ENCODE measurements at regions not wholly inside any gene's neighbourhood (a gene's known extent, or its start where the extent isn't known, plus 50 kb on each side); places are given as distances from the start of the nearest gene placed in this dataset.

DNA sequence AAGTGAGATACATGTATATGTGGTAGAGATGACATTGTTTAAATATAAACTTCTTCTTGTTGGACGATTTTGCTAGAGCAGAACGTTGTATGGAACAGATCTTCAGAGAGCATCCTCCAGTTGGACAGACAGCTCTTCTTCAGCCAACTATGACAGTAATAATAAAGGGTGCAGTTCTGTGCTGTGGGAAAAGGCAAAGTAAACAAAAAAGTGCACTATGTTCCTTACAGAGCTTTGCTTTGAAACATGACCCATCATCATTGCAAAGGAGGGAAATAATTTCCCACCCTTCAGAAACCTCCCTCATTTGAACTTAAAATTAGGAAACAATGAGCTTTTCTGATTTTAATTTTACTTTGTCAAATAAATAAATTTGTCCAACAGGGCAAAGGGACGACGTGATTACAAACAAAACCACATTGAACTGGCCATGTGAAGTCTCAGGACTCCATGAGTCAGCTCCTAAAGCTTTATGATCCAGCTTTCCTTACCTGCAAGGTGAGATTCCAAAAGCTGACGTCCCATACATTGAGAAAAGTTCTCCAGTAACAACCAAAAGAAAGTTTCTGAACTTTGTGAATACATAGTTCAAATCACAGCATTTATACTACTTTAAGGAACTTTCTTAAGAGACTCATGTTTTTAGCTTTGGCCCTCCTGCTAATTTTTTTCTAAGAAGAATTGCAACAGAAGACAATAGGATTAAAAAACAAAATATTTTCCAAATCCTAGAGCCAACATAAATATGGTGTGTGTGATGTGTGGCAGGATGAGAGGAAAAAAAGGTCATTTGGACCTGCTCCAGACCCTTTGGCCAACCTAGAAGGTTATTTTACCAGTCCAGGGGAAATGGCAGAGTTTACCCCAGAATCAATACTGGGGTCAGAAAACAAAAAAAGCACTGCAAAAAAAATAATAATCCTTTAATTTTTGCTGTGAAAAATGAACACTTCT is 565.4 kb upstream of the NRP1 start:
- H3K27me3 ChIP-seq = no peaks in the 10 kb centered on the region
- WGBS, 2 donors = 47 to 62% methylated on average over 5 of the region's 5 CpGs

DNA sequence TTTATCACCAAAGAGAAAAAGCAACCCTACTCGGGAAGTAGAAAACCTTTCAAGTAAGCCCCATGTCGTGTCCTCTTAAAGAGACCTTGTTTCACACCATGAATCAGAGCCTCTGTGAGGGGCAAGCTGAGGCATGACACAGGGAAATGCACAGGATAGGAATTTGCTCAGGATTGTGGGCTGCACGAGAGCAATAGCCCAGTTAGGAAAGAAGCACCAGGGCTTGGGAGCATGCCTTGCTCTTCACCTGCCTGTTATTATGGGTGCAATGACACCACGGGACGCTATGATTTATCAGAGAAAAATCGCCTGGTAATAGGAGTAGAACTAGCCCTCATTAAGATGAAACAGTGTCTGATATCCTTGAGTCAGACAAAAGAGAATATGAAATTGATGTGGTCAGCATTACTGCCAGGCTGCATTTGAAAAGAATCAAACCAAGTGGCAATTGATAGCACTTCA is 562.9 kb upstream of the NRP1 start:
- DNase-seq = no peak
- H3K9me3 ChIP-seq = no peaks in the 10 kb centered on the region
- TF ChIP-seq POLR2A (IDR thresholded peaks at IDR 0.05) = no peak
- TF ChIP-seq, protein P1, sequence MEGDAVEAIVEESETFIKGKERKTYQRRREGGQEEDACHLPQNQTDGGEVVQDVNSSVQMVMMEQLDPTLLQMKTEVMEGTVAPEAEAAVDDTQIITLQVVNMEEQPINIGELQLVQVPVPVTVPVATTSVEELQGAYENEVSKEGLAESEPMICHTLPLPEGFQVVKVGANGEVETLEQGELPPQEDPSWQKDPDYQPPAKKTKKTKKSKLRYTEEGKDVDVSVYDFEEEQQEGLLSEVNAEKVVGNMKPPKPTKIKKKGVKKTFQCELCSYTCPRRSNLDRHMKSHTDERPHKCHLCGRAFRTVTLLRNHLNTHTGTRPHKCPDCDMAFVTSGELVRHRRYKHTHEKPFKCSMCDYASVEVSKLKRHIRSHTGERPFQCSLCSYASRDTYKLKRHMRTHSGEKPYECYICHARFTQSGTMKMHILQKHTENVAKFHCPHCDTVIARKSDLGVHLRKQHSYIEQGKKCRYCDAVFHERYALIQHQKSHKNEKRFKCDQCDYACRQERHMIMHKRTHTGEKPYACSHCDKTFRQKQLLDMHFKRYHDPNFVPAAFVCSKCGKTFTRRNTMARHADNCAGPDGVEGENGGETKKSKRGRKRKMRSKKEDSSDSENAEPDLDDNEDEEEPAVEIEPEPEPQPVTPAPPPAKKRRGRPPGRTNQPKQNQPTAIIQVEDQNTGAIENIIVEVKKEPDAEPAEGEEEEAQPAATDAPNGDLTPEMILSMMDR (IDR thresholded peaks at IDR 0.05) = no peak
- H3K36me3 ChIP-seq (ENCODE audit: low read depth, missing control alignments) = no peaks in the 10 kb centered on the region
- intact Hi-C loops (cut with DNase I; ENCODE audit: low total_unique reads) = no loop called here
- no peaks in the 10 kb centered on the region for H3K27me3 ChIP-seq
- H3K27ac ChIP-seq = no peak overlapping the region
- 57 to 58% methylated on average over 6 of the region's 6 CpGs for WGBS, 2 donors
- H3K4me3 ChIP-seq = no peak overlapping the region
- H3K4me1 ChIP-seq = peaks cover 8% of the 10 kb centered on the region

More for the DNA sequence above, 565.4 kb upstream of the NRP1 start:
- Histone ChIP-seq H3K27ac (peak overlapping the region in 1 of 2 donors; percentile 42), H3K9me3 (no peaks in the 10 kb centered on the region), H3K4me3 (no peak overlapping the region), H3K4me1 (peaks cover 8% of the 10 kb centered on the region), H3K36me3 (ENCODE audit: low read depth, missing control alignments) (no peaks in the 10 kb centered on the region)
- DNase-seq = no peak
- intact Hi-C loops (cut with DNase I; ENCODE audit: low total_unique reads) = no loop called here
- TF ChIP-seq POLR2A (IDR thresholded peaks at IDR 0.05) = no peak
- TF ChIP-seq, protein P1 (IDR thresholded peaks at IDR 0.05) = no peak

DNA sequence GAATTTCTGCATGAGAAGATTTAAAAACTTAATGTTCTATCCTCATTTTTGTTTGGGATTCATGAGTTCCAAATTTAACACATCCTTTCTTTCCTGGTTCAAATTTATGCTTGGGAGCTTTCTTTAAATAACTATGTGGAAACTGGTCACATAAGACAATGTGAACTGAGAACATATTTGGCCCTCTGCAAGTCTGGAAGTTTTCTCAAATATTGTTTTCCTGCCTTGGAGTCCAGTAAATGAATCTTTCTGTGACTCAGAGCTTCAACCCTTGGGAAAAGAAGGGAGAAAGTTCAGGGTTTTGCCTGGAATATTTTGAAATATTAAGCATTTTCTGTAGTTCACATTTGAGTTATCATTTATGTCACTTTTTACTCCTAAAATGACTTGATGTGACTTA is 559.0 kb upstream of the NRP1 start:
- no peak for DNase-seq
- Histone ChIP-seq H3K4me3 (no peak overlapping the region), H3K4me1 (no peaks in the 10 kb centered on the region), H3K27me3 (no peaks in the 10 kb centered on the region), H3K27ac (no peak overlapping the region), H3K9me3 (no peaks in the 10 kb centered on the region), H3K36me3 (ENCODE audit: low read depth, missing control alignments) (no peaks in the 10 kb centered on the region)
- intact Hi-C loops (cut with DNase I; ENCODE audit: low total_unique reads) = no loop called here
- TF ChIP-seq POLR2A (IDR thresholded peaks at IDR 0.05) = no peak
- TF ChIP-seq, protein P1 (IDR thresholded peaks at IDR 0.05) = no peak

DNA sequence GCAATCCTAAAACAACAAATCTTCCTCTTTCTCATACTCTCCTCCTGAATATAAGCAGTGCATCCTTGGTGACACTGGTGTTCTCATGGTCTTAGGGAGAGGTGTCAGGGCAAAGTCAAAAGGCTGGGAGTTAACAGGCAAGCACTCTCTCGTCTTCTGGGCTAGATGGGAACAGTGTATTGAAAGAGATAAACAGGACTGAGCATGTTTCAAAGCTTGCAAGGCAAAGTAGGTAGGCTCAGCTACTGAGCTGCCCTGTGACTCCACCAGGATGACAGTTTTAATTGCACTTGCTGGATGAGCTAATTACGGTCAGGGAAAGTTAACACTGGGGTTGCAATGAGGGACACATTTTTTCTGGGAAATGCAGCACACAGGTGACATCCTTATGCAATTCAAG is 554.9 kb upstream of the NRP1 start:
- Histone ChIP-seq H3K9me3 (no peaks in the 10 kb centered on the region), H3K4me3 (no peak overlapping the region), H3K4me1 (no peaks in the 10 kb centered on the region), H3K36me3 (ENCODE audit: low read depth, missing control alignments) (no peaks in the 10 kb centered on the region), H3K27me3 (no peaks in the 10 kb centered on the region), H3K27ac (no peak overlapping the region)
- intact Hi-C loops (cut with DNase I; ENCODE audit: low total_unique reads) = no loop called here
- TF ChIP-seq POLR2A (IDR thresholded peaks at IDR 0.05) = no peak
- TF ChIP-seq, protein P1 (IDR thresholded peaks at IDR 0.05) = no peak
- WGBS, 2 donors = 74 to 81% methylated on average over 2 of the region's 2 CpGs
- no peak for DNase-seq
